ENCODE measurements at regions not wholly inside any gene's neighbourhood (a gene's known extent, or its start where the extent isn't known, plus 50 kb on each side); places are given as distances from the start of the nearest gene placed in this dataset.
A peak's percentile ranks its signal among the peaks of the same experiment; 100 is the strongest.

DNA sequence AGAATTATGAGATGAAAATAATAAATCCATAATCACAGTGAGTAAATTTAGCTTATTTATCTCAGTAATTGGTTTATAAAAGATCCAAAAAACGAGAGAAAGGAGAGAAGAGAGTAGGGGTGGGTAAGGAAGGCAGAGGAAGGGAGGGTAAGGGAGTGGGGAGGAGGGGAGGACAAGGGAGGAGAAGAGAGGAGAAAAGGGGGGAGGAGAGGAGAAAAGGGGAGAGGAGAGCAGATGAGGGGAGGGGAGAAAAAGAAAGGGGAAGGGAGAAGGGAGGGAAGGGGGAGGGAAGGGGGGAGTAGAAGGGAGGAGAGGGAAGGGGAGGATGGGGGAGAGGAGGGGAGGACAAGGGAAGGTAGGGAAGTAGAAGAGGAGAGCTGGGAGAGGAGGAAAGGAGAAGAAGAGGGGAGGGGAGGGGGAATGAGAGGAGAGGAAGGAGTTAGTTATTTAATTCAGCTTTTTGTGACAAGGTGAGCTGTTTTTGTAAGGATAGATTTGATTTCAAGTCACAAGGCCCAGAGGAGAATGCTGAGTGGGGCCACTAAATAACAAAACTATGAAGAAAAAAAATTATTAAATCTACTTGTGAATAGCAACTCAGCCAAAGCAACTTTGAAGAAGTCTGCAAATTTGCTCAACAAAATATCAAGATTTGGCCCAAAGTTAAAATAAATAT lies 454.3 kb downstream of the ARAP2 start:
- Mint-ChIP-seq H3K4me3 (no peak overlapping the region), H3K4me1 (no peaks in the 10 kb centered on the region), H3K36me3 (no peaks in the 10 kb centered on the region), H3K9me3 (peaks cover 3% of the 10 kb centered on the region), H3K27ac (no peak overlapping the region), H3K27me3 (no peaks in the 10 kb centered on the region)
- ATAC-seq = no peak

DNA sequence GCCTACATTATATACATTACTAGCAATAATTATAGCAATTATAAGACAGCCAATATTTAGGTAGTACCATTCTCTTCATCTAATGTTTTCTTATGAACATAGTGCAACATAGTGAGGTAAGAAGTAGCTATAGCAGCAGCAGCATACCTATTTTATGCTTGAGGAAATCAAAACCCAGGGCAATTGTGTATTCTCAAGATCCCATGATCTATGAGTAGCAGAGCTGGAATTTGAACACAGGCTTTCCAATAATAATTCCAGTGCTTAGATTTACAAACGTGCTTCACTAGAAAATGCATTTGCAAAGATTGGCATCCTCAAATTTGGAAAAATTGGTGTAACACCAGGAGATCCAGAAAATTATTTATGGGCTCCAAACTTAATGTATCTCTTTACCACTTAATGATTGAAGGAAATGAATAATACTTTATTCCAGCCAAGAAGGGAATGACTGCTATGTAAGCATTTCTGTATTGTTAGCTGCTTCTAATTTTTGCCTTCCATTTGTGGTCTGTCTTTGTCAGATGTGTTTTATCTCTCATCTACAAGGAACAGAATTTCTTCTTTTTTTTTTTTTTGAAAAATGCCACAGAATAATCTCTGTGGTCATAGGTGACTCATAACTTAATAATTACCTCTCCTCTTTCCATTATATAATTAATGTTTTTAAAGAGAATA lies 451.1 kb downstream of the ARAP2 start:
- Mint-ChIP-seq H3K4me1 (no peaks in the 10 kb centered on the region), H3K4me3 (no peak overlapping the region), H3K27ac (no peak overlapping the region), H3K9me3 (peaks cover 9% of the 10 kb centered on the region), H3K36me3 (no peaks in the 10 kb centered on the region), H3K27me3 (no peaks in the 10 kb centered on the region)
- no peak for ATAC-seq

DNA sequence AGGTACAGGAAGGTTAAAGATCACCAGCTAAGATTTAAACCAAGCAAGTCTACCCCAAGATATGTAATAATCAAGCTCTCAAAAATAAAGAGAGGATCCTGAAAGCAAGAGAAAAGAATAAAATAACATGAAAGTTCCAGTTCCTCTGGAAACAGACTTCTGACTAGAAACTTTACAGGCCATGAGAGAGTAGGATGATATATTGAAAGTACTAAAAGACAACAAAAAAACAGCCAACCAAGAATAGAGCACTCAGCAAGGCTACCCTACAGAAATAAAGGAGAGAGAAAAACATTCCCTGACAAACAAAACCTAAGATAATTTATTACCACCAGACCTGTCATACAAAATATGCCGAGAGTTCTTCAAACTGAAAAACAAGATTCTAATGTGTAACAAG lies 450.5 kb downstream of the ARAP2 start:
- no peaks in the 10 kb centered on the region for H3K36me3 Mint-ChIP-seq
- peaks cover 9% of the 10 kb centered on the region for H3K9me3 Mint-ChIP-seq
- no peaks in the 10 kb centered on the region for H3K27me3 Mint-ChIP-seq
- H3K4me3 Mint-ChIP-seq = no peak overlapping the region
- H3K4me1 Mint-ChIP-seq = no peaks in the 10 kb centered on the region
- no peak overlapping the region for H3K27ac Mint-ChIP-seq
- ATAC-seq = no peak

DNA sequence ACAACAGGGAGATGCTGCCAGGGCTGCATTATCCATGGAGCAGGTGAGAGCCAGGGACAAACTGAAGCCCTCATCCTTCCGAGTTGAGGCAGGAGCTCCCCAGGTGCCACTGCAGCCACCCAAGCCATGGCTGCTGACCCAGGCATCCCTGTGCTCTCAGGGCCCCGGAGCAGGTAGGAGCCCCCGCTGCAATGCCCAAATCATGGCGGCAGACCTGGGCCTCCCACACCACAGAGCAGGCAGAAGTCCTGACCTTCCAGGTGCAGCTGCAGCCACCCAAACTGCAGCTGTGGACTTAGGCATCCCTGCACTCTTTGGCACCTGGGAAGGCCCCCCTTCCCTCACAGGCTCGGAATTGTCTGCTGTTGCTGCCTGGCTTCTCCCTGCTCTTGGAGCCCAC lies 443.6 kb downstream of the ARAP2 start:
- no peaks in the 10 kb centered on the region for H3K36me3 Mint-ChIP-seq
- H3K9me3 Mint-ChIP-seq = peaks cover 6% of the 10 kb centered on the region
- no peak for ATAC-seq
- H3K27ac Mint-ChIP-seq = no peak overlapping the region
- H3K4me3 Mint-ChIP-seq = no peak overlapping the region
- no peaks in the 10 kb centered on the region for H3K4me1 Mint-ChIP-seq
- no peaks in the 10 kb centered on the region for H3K27me3 Mint-ChIP-seq

DNA sequence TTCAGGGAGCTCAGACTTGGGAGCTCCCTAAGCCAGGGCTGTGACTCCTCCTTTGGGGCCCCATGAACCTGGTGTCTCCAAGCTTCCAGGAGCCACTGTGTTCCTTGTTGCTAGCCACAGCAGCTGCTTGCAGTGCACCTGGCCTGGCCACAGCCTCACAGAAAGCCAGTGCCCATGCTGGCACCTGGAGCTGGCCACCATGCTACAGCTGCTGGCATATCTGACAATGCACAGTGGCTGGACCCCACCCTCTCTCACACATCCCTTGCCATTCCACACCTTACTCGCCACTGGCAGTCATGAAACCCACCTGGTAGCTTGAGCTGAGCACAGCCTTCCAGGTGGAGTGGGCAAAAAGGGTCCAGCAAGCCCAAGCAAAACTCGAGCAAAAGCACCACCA lies 441.7 kb downstream of the ARAP2 start:
- Mint-ChIP-seq H3K36me3 (no peaks in the 10 kb centered on the region), H3K9me3 (no peaks in the 10 kb centered on the region), H3K4me3 (no peak overlapping the region), H3K27ac (no peak overlapping the region), H3K4me1 (no peaks in the 10 kb centered on the region), H3K27me3 (no peaks in the 10 kb centered on the region)
- ATAC-seq = peak; percentile 8

DNA sequence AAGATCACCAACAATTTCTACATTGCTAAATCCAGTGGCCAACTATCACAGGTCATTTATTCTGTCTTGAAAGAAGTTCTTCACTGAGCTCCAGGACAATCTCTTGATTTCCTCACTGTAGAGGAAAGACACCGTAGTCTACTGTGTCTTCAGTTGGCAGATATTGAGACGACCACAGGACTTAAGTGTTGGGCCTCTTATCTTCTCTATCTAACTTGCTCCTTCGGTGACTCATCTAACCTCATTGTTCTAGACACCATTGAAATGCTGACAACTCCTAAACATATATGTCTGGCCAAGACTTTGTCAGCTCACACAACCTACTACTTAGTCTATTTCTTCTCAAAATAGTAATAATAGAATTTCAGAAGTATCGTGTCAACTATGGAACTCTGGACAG lies 425.8 kb downstream of the ARAP2 start:
- Mint-ChIP-seq H3K27me3 (no peaks in the 10 kb centered on the region), H3K27ac (no peak overlapping the region), H3K36me3 (no peaks in the 10 kb centered on the region), H3K4me1 (no peaks in the 10 kb centered on the region), H3K4me3 (no peak overlapping the region), H3K9me3 (no peaks in the 10 kb centered on the region)
- no peak for ATAC-seq

DNA sequence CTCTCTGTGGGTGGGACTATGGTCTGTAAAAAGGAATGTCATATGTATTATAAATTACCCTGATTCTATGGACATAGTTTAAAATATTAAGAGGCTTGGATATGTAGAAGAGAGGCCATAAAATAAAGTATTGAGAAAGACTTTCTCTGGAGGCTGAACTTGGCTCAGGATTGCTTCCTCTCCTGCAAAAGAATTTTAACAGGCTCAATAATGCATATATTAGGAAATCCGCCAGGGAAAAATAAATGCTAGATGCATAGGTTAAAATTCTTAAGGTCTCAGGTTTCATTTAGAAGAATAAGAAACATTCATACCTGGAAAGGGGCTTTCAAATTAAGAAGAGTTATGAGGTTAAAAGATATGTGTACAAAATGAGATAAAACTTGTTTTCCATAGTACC lies 424.3 kb downstream of the ARAP2 start:
- ATAC-seq = no peak
- Mint-ChIP-seq H3K27ac (no peak overlapping the region), H3K9me3 (no peaks in the 10 kb centered on the region), H3K4me1 (no peaks in the 10 kb centered on the region), H3K4me3 (no peak overlapping the region), H3K27me3 (no peaks in the 10 kb centered on the region), H3K36me3 (no peaks in the 10 kb centered on the region)

DNA sequence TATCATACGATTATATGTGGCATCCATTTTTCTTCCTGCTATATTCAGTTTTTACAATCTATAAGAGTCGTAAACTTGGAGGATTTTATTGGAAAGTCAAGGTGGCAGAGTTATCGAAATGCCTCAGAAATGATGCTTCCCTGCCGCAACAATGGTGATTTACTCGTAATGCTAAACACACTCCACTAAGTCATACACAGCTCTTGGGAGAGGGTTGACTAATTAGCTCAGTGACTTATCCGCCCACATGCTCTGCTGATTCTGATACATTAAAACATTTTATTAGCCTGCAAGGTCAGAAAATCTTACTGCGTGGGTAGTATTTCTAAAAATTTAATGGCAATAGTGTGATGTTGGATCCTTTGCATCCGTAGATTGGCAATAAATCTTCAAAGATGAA lies 420.1 kb downstream of the ARAP2 start:
- no peak for ATAC-seq
- Mint-ChIP-seq H3K4me1 (no peaks in the 10 kb centered on the region), H3K27me3 (no peaks in the 10 kb centered on the region), H3K27ac (no peak overlapping the region), H3K9me3 (no peaks in the 10 kb centered on the region), H3K4me3 (no peak overlapping the region), H3K36me3 (no peaks in the 10 kb centered on the region)

DNA sequence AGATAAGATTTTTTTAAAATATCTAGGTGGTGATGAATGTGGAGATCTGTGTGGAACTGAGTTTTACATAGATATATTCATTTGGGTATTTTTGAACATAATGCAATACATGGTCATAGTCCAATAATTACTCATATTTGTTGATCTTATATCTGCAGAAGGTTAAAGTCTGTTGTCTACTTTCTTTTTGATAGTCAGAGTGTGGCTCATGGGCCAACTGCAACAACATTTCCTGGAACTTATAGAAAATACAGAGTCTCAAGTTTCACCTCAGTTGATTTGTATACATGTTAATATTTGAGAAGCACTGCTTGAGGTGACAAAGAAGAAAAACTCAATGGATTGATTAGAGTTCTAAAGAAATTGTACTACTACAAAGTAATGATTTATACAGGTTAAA lies 408.4 kb downstream of the ARAP2 start:
- no peaks in the 10 kb centered on the region for H3K4me1 Mint-ChIP-seq
- H3K27ac Mint-ChIP-seq = no peak overlapping the region
- peaks cover 3% of the 10 kb centered on the region for H3K9me3 Mint-ChIP-seq
- H3K27me3 Mint-ChIP-seq = no peaks in the 10 kb centered on the region
- H3K36me3 Mint-ChIP-seq = no peaks in the 10 kb centered on the region
- ATAC-seq = no peak
- no peak overlapping the region for H3K4me3 Mint-ChIP-seq

DNA sequence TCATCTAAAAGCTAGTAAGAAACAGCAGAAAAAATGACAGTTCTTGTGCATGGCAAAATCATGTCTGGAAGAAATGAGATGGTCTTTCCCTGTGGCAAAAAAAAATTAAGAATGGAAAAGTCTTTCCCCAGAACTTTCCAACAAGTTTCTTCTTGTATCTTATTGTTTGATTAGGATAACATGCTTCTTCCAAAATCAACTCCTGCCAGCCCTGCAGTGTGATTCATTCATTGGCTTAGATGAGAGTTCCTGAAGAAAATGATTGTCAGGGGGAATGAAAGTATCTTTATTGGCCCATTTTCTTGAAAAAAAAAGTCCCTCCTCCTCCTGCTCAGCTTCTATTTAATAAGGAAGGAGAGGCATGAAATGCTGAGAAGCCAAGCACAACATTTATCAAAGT lies 407.7 kb downstream of the ARAP2 start:
- Mint-ChIP-seq H3K9me3 (peaks cover 3% of the 10 kb centered on the region), H3K4me3 (no peak overlapping the region), H3K27ac (no peak overlapping the region), H3K4me1 (no peaks in the 10 kb centered on the region), H3K36me3 (no peaks in the 10 kb centered on the region), H3K27me3 (no peaks in the 10 kb centered on the region)
- ATAC-seq = no peak

DNA sequence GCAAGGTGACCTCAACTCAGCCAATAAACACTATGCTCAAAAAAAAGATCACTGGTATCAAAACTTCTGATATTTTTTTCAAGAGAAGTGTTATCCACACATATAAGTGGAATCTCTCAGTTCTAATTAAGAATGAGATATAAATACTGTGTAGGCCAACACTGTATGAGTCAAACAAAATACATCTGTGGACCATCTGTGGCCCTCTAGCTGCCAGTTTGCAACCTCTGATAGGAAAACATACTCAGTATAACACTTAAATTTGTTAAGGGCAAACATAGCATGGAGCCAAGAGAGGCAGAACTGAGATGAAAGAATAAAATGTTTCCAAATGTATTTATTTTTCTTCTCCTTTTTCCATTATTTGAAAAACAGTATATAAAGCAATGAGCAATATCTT lies 377.3 kb downstream of the ARAP2 start:
- H3K27me3 Mint-ChIP-seq = no peaks in the 10 kb centered on the region
- no peak for ATAC-seq
- no peaks in the 10 kb centered on the region for H3K4me1 Mint-ChIP-seq
- no peaks in the 10 kb centered on the region for H3K36me3 Mint-ChIP-seq
- no peak overlapping the region for H3K4me3 Mint-ChIP-seq
- H3K27ac Mint-ChIP-seq = no peak overlapping the region
- no peaks in the 10 kb centered on the region for H3K9me3 Mint-ChIP-seq

DNA sequence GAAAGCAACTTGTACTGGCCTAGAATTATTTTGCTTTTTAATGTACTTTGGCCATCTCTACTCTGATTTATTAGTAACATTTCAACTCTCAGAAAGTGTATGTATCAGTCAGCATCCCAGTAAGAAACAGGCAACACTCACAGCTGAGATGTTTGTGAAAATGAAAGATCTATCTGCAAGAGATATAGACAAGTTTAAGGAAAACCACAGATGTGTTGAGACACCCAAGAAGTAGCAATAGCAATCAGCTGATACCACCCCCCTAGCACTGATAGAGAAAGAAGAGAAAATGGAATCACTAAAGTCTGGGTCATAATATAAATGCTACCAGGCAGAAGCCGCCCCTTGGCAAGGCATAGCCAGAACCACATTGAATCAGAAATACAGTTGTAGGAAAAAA lies 372.0 kb downstream of the ARAP2 start:
- Mint-ChIP-seq H3K4me3 (no peak overlapping the region), H3K4me1 (no peaks in the 10 kb centered on the region), H3K9me3 (peaks cover 3% of the 10 kb centered on the region), H3K27me3 (no peaks in the 10 kb centered on the region), H3K36me3 (no peaks in the 10 kb centered on the region), H3K27ac (no peak overlapping the region)
- no peak for ATAC-seq

DNA sequence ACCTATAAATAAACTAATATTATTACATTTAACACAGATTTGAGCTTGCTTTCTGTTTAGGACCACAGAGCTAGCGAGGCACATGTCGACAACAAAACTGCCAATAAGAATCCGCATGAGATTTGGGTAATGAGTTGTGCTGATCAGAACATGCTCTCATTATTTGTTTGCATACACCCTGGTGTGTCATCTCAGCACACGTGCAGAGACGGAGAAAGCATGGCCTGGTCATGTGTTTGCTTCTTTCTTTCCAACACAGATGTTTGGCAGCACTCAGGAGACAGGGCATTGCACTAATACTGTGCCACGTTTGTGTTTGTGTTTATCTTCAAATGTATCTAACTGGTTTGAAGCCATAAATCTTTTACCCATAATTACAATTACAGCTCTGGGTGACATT lies 364.8 kb downstream of the ARAP2 start:
- H3K9me3 Mint-ChIP-seq = peaks cover 6% of the 10 kb centered on the region
- no peaks in the 10 kb centered on the region for H3K36me3 Mint-ChIP-seq
- no peaks in the 10 kb centered on the region for H3K4me1 Mint-ChIP-seq
- no peaks in the 10 kb centered on the region for H3K27me3 Mint-ChIP-seq
- H3K4me3 Mint-ChIP-seq = no peak overlapping the region
- no peak overlapping the region for H3K27ac Mint-ChIP-seq
- no peak for ATAC-seq

DNA sequence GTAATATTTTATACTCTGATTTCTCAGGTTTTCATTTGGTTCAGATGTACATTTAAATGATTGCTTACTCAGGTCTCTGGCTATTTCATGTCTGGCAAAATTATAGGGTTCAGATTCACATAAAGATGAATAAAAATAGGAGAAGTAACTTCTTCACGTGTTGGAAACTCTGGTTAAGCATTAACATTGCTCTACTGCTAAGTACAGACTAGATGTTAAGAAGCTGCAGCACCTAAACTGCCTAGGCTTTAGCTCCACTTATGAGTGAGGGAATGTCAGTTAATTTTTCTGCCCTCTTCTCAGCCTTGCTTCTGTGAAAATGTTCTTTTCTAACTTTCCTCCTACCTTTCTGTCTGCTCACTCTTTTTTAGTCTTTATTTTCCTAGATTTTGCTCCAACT lies 361.2 kb downstream of the ARAP2 start:
- Mint-ChIP-seq H3K4me1 (no peaks in the 10 kb centered on the region), H3K4me3 (no peak overlapping the region), H3K27ac (no peak overlapping the region), H3K9me3 (no peaks in the 10 kb centered on the region), H3K27me3 (no peaks in the 10 kb centered on the region), H3K36me3 (no peaks in the 10 kb centered on the region)
- no peak for ATAC-seq

DNA sequence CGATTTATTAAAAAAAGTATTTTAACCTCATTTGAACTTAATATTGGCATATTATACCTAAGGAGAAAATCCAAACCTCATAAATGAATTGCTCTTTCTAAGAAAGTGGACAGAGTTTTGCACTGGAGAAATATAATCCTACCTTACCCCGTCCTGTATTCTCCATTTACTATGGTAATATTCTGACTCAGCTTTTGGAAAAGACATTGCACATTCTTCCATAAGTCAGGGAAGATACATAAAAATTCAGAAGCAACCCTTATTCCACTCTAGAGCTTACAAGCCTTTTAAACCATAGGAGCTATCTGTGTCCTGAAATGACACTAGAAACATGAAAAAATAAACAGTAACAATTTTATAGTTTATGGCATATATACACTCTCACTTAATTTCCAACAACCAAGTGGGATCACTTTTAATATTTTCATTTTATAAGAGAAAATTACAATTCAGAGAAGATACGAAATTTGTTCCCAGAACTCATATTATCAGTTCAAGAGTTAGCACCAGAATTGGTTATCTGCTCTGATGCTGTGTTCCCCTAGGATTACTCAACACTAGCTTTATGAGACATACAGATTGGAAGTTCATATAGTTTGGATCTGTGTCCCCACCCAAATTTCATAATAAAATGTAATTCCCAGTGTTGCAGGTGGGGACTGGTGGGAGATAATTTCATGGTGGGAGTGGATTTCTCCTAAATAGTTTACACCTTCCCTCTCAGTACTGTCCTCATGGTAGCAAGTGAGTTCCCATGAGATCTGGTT lies 359.4 kb downstream of the ARAP2 start:
- no peak overlapping the region for H3K27ac Mint-ChIP-seq
- ATAC-seq = no peak
- H3K9me3 Mint-ChIP-seq = no peaks in the 10 kb centered on the region
- no peaks in the 10 kb centered on the region for H3K4me1 Mint-ChIP-seq
- H3K36me3 Mint-ChIP-seq = no peaks in the 10 kb centered on the region
- no peaks in the 10 kb centered on the region for H3K27me3 Mint-ChIP-seq
- no peak overlapping the region for H3K4me3 Mint-ChIP-seq

DNA sequence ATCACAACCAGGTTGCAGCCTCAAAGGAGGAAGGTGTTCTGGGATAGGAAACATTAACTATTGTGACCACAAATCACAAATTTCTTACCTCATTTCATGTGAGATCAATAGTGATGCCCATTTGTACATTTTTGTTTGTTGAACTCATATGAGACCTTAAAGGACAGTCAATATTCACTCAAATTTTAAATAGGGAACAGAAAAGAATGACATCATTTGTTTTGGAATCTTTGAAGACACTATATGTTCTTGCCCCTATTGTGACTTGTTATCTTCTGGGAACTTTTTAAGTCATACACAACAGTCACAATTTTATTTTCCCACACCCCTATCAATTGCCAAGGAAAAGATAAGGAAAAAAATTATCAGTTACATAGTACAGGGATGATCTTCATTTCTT lies 346.5 kb downstream of the ARAP2 start:
- Mint-ChIP-seq H3K9me3 (peaks cover 4% of the 10 kb centered on the region), H3K4me3 (no peak overlapping the region), H3K27me3 (no peaks in the 10 kb centered on the region), H3K4me1 (no peaks in the 10 kb centered on the region), H3K27ac (no peak overlapping the region), H3K36me3 (no peaks in the 10 kb centered on the region)
- ATAC-seq = no peak

All from stimulated activated memory B cell treated with anti-CD40 and anti-IgM and Interleukin-4, amounts not matched to agents 10 μg/mL and 1 μg/mL and 100 μg/mL, for 72 hours (primary cell).